OCI-LY3 (cell line): ENCODE measurements at regions not wholly inside any gene's neighbourhood (a gene's known extent, or its start where the extent isn't known, plus 50 kb on each side); places are given as distances from the start of the nearest gene placed in this dataset.

Experiments
- EZH2phosphoT487 ChIP-seq: fragments of 200-600 bp; shearing (Covaris generic); IDR thresholded peaks from 2 replicates; pipeline ENCODE4 v1.6.1; 2018; ENCODE audit warnings: antibody characterized with exemption, mixed run types, low read depth
- TF ChIP-seq, protein P1 (sequence below): fragments of 200-600, 300-600 bp; sonication (generic); IDR thresholded peaks from 2 replicates; pipeline ENCODE4 v1.5.1; 2014; ENCODE audit warnings: antibody characterized with exemption, low read length, low read depth

DNA sequence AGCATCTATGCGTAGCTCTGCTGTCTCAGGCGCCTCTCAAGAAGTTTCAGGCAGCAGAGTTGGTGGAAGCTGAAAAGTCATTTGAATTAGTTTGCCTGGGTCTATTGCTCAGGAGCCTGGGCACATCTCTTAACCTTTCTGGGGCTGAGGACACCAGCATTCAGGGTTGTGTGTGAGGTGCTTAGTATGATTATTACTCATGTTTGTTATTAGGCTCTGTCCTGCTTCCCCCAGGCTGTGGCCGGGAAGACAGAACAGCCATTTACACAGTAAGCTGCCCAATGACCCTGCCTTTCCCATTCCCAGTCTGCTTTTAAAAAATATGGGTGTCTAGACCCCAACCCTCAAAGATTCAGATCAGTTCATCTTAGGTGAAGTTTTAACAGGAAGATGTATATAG, 53.9 kb upstream of the CACNA1E start:
- TF ChIP-seq, protein P1, sequence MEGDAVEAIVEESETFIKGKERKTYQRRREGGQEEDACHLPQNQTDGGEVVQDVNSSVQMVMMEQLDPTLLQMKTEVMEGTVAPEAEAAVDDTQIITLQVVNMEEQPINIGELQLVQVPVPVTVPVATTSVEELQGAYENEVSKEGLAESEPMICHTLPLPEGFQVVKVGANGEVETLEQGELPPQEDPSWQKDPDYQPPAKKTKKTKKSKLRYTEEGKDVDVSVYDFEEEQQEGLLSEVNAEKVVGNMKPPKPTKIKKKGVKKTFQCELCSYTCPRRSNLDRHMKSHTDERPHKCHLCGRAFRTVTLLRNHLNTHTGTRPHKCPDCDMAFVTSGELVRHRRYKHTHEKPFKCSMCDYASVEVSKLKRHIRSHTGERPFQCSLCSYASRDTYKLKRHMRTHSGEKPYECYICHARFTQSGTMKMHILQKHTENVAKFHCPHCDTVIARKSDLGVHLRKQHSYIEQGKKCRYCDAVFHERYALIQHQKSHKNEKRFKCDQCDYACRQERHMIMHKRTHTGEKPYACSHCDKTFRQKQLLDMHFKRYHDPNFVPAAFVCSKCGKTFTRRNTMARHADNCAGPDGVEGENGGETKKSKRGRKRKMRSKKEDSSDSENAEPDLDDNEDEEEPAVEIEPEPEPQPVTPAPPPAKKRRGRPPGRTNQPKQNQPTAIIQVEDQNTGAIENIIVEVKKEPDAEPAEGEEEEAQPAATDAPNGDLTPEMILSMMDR: no peak
- no peak for TF ChIP-seq EZH2phosphoT487
